K562 (cell line): ENCODE measurements at regions not wholly inside any gene's neighbourhood (a gene's known extent, or its start where the extent isn't known, plus 50 kb on each side); places are given as distances from the start of the nearest gene placed in this dataset.

ENCODE experiments used
- ATAC-seq: fragments of 200-7000 bp; cut with Tn5 transposase; 3 replicates; pipeline ENCODE4 v1.9.1; 2020; ENCODE audit warnings: moderate library complexity
- BruUV-seq: library from RNA; stranded (reverse); fragments of 400-500 nt; replicated peaks from 2 replicates; lab custom pipeline; 2021; lab: Mats Ljungman, UMichigan
- CTCF ChIA-PET: fragments of 300-600 bp; formaldehyde crosslinking; extraction: SDS; loops from one replicate; lab custom pipeline; 2021; ENCODE audit warnings: low intra/inter-chr PET ratio; lab: Yijun Ruan, JAX
- POLR2A ChIA-PET: fragments of 300-600, 350-650 bp; sonication (Branson Sonifier 250); formaldehyde crosslinking; extraction: SDS; loops from one replicate; lab custom pipeline; 2021; ENCODE audit warnings: antibody characterized with exemption, inconsistent platforms; lab: Yijun Ruan, JAX
- DNase-seq, 4 experiments: peaks; one replicate each; pipeline versions ENCODE4 v3.0.0 to v3.0.0-alpha.2; 2011 to 2018; ENCODE audit warnings: low spot score in 3 of 4, mixed read lengths in 3 of 4; ENCODE audit errors: extremely low read depth in 1 of 4
- FAIRE-seq: peaks from 2 replicates; lab custom pipeline; 2011; peaks lifted over from hg19 to GRCh38; lab: Jason Lieb, UNC
- H2AFZ ChIP-seq: 2 replicates; pipeline ENCODE4 v1.6.0; 2011; ENCODE audit warnings: low read depth, low read length, control low read depth, inconsistent platforms
- H3K27ac ChIP-seq: fragments of 200-600 bp; 3 replicates; pipeline ENCODE4 v1.8.0; 2011; ENCODE audit warnings: low read depth, mild to moderate bottlenecking, control low read depth, inconsistent platforms, low read length, moderate library complexity, mixed read lengths; ENCODE audit errors: extremely low read depth
- H3K27me3 ChIP-seq, 2 experiments: fragments of 300-600 bp in 1 of 2; 2 replicates in 1 of 2; 3 replicates in 1 of 2; pipeline versions ENCODE4 v1.6.0 to v1.8.0; 2011; ENCODE audit warnings: inconsistent platforms in 2 of 2, low read length in 2 of 2, mild to moderate bottlenecking in 1 of 2, mixed read lengths in 1 of 2, moderate library complexity in 1 of 2; ENCODE audit not compliant: control insufficient read depth in 2 of 2, insufficient read depth in 2 of 2
- H3K36me3 ChIP-seq: fragments of 300-600 bp; 3 replicates; pipeline ENCODE4 v1.8.0; 2011; ENCODE audit warnings: mild to moderate bottlenecking, low read length, inconsistent platforms; ENCODE audit not compliant: control insufficient read depth, insufficient read depth
- H3K4me1 ChIP-seq, 2 experiments: fragments of 200-600 bp in 1 of 2; replicated peaks in 1 of 2; 2 replicates in 1 of 2; 3 replicates in 1 of 2; pipeline versions ENCODE4 v1.5.1 to v1.8.0; 2011; ENCODE audit warnings: inconsistent platforms in 2 of 2, low read length in 2 of 2, mild to moderate bottlenecking in 1 of 2, mixed read lengths in 1 of 2, moderate library complexity in 1 of 2; ENCODE audit not compliant: control insufficient read depth in 2 of 2, insufficient read depth in 2 of 2
- H3K4me2 ChIP-seq: 2 replicates; pipeline ENCODE4 v1.6.1; 2011; ENCODE audit warnings: low read length, control low read depth, inconsistent platforms, mixed read lengths; ENCODE audit not compliant: insufficient read depth
- H3K4me3 ChIP-seq: fragments of 200-600 bp; sonication (generic), shearing (Covaris generic); 2 replicates; pipeline ENCODE4 v1.5.1; 2016; ENCODE audit warnings: control low read depth, inconsistent platforms
- H3K79me2 ChIP-seq: fragments of 200-600 bp; 3 replicates; pipeline ENCODE4 v1.8.0; 2011; ENCODE audit warnings: low read length, inconsistent platforms; ENCODE audit not compliant: control insufficient read depth, insufficient read depth
- H3K9ac ChIP-seq, 2 experiments: 2 replicates each; pipeline versions ENCODE4 v1.6.0 to v1.6.1; 2011; ENCODE audit warnings: low read depth in 2 of 2, low read length in 2 of 2, control low read depth in 1 of 2, inconsistent platforms in 1 of 2, mild to moderate bottlenecking in 1 of 2, mixed read lengths in 1 of 2; ENCODE audit not compliant: insufficient read depth in 1 of 2
- H3K9me1 ChIP-seq: one replicate; pipeline ENCODE4 v1.6.0; 2011; ENCODE audit warnings: inconsistent platforms, mild to moderate bottlenecking, low read length, moderate library complexity; ENCODE audit not compliant: control insufficient read depth, insufficient read depth
- H3K9me3 ChIP-seq: replicated peaks from 2 replicates; pipeline ENCODE4 v1.5.1; 2011; ENCODE audit warnings: low read depth, low read length, inconsistent platforms; ENCODE audit not compliant: control insufficient read depth, insufficient read depth
- H4K20me1 ChIP-seq: replicated peaks from 2 replicates; pipeline ENCODE4 v1.6.1; 2011; ENCODE audit warnings: low read length, inconsistent platforms, mixed read lengths; ENCODE audit not compliant: control insufficient read depth, insufficient read depth
- BCOR ChIP-seq: fragments of 450-650 bp; IDR thresholded peaks from 2 replicates; pipeline ENCODE4 v1.6.1; 2016
- CHCHD3 ChIP-seq: fragments of 250-450 bp; sonication (Bioruptor Pico); IDR thresholded peaks from 2 replicates; pipeline ENCODE4 v2.1.2; 2022; ENCODE audit warnings: mild to moderate bottlenecking
- CTBP1 ChIP-seq: fragments of 450-650 bp; IDR thresholded peaks from 2 replicates; pipeline ENCODE4 v1.6.1; 2016; ENCODE audit warnings: borderline replicate concordance
- FOXJ3 ChIP-seq: sonication (generic); formaldehyde crosslinking; IDR thresholded peaks from 2 replicates; pipeline ENCODE4 v1.4.0; 2020; ENCODE audit warnings: mild to moderate bottlenecking, missing genetic modification reagents
- HEY1 ChIP-seq: fragments of 250-450 bp; sonication (Bioruptor Pico); IDR thresholded peaks from 2 replicates; pipeline ENCODE4 v1.5.0; 2020; ENCODE audit warnings: mild to moderate bottlenecking, moderate library complexity, borderline replicate concordance
- KAT7 ChIP-seq: sonication (generic); formaldehyde crosslinking; IDR thresholded peaks from 2 replicates; pipeline ENCODE4 v1.8.0; 2022; ENCODE audit warnings: missing genetic modification reagents, mild to moderate bottlenecking, borderline replicate concordance
- NCOA1 ChIP-seq: fragments of 450-650 bp; IDR thresholded peaks from 2 replicates; pipeline ENCODE4 v1.6.1; 2016; ENCODE audit warnings: low read depth
- NFIC ChIP-seq: fragments of 450-650 bp; IDR thresholded peaks from 2 replicates; pipeline ENCODE4 v1.6.1; 2017; ENCODE audit warnings: mild to moderate bottlenecking, inconsistent platforms
- PCBP1 ChIP-seq: fragments of 200-400 bp; formaldehyde crosslinking; IDR thresholded peaks from 2 replicates; pipeline ENCODE4 v1.6.1; 2018; ENCODE audit warnings: mild to moderate bottlenecking, low read depth, low read length; ENCODE audit not compliant: poor library complexity, severe bottlenecking
- RBM14 ChIP-seq: fragments of 200-400 bp; formaldehyde crosslinking; IDR thresholded peaks from 2 replicates; pipeline ENCODE4 v1.6.1; 2018; ENCODE audit warnings: low read depth, mild to moderate bottlenecking, low read length, moderate library complexity, borderline replicate concordance; ENCODE audit not compliant: insufficient read depth
- SRF ChIP-seq, 2 experiments: fragments of 250-450, 450-650 bp in 1 of 2; sonication (Bioruptor Pico) in 1 of 2; sonication (generic) in 1 of 2; formaldehyde crosslinking; IDR thresholded peaks; 2 replicates each; pipeline versions ENCODE4 v1.5.0 to v1.5.1; 2020 to 2022; ENCODE audit warnings: mild to moderate bottlenecking in 1 of 2, missing genetic modification reagents in 1 of 2
- TCFL5 ChIP-seq: fragments of 250-450 bp; sonication (Bioruptor Pico); conservative IDR thresholded peaks from 2 replicates; pipeline ENCODE4 v1.6.1; 2021; ENCODE audit warnings: mild to moderate bottlenecking, moderate library complexity, matching md5 sums
- WGBS: fragments of 100-300 bp; shearing (Covaris generic); methylation state at CpG from one replicate; pipeline ENCODE4 v1.1.6; 2016; ENCODE audit warnings: low coverage, mixed read lengths; ENCODE audit not compliant: insufficient coverage; ENCODE audit errors: missing lambda C conversion rate; 5-methylcytosine and 5-hydroxymethylcytosine counted together
- in situ Hi-C: fragments of 300-500 bp; cut with MboI; formaldehyde crosslinking; loops from 4 replicates; pipeline ENCODE4 v1.15.0; 2018; ENCODE audit warnings: inconsistent platforms, mixed read lengths
- intact Hi-C: fragments of 100-400 bp; cut with micrococcal nuclease; formaldehyde crosslinking; loops from 2 replicates; pipeline ENCODE4 v1.14.2; 2022
- TF ChIP-seq, protein P1 (sequence below): sonication (generic); formaldehyde crosslinking; IDR thresholded peaks from 2 replicates; pipeline ENCODE4 v1.8.0; 2023; ENCODE audit warnings: mild to moderate bottlenecking, missing genetic modification reagents
- TF ChIP-seq, protein P2 (sequence below): sonication (generic); IDR thresholded peaks from 2 replicates; pipeline ENCODE4 v1.6.1; 2016
- TF ChIP-seq, protein P3 (sequence below): fragments of 450-650 bp; IDR thresholded peaks from 2 replicates; pipeline ENCODE4 v1.6.1; 2016; ENCODE audit warnings: mild to moderate bottlenecking

DNA sequence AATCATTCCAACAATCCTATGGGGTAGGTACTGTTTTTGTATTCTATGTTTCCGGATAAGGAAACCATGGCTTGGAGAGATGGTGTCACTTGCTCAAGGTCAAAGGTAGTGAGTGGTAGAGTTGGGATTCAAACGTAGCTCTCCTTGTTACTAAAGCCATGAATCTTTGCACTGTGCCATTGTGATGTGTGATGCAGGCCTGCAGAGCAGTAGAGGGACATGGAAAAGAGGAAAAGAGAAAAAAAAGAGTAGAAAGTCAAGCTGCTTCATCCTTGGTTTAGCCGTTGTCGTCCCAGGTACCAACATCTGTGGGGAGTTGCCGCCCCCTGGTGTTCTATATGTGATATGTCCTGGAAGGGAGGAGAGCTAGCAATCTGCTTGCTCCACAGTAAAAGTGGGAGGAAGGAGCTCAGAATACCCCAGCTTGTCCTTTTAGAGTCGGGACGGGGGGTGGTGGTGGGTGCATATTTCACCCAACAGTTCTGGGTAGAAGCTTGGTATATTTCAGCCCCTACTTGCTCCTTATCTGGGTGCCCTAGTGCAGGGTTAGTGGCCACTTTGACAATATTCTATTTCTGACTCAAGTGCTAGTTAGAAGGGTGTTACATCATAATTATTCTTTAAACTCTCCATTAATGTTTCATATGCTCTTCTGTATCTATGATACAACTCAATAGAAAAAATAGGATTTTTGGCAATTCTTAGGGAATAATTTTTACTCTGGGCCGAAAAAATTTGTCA, 98.4 kb downstream of the EBNA1BP2 start:
- intact Hi-C loops (loop anchor here (1.0 to 10.0 kb wide), 5 partner anchors 149 to 559 kb away; no protein-coding TSS in a partner anchor), in situ Hi-C loops (loop anchor here (5.0 to 10.0 kb wide), 3 partner anchors 151 to 499 kb away; no protein-coding TSS in a partner anchor)
- Histone ChIP-seq H3K9me3 (no peaks in the 10 kb centered on the region), H3K36me3 (no peaks in the 10 kb centered on the region), H3K9ac (no peak overlapping the region), H3K27ac (no peak overlapping the region; the same call in 2 of the 3 replicates), H2AFZ (peak overlapping the region; percentile 74), H3K9me1 (no peaks in the 10 kb centered on the region), H3K4me3 (no peak overlapping the region), H3K79me2 (no peaks in the 10 kb centered on the region), H3K27me3 (no peaks in the 10 kb centered on the region), H3K4me1 (peaks cover 15 to 23% of the 10 kb centered on the region in 2 experiments; a peak in 4 of 5 replicates), H3K4me2 (no peak overlapping the region), H4K20me1 (no peaks in the 10 kb centered on the region)
- ChIA-PET CTCF (interaction anchor here (0.6 to 5.3 kb wide), 15 partner anchors 55 to 496 kb away, joined by 3 to 65 read pairs (median 4); partner anchors contain the start of gene SLC2A1), POLR2A (interaction anchor here (0.5 to 3.1 kb wide), 19 partner anchors 14 to 613 kb away, joined by 3 to 27 read pairs (median 5); no protein-coding TSS in a partner anchor)
- 14% methylated on average over 8 of the region's 8 CpGs for WGBS
- FAIRE-seq (peak; percentile 95), ATAC-seq (peak; percentile 94), DNase-seq (peak; percentile 84 to 90 (median 85))
- BruUV-seq = no TSS peak
- TF ChIP-seq HEY1 (CRISPR knock-in tag) (no peak), FOXJ3 (CRISPR knock-in tag) (no peak), KAT7 (CRISPR knock-in tag) (no peak), TCFL5 (no peak), NFIC (peak; percentile 45; the same call in 1 of the 2 replicates), RBM14 (no peak), PCBP1 (no peak), CHCHD3 (CRISPR knock-in tag) (no peak), CTBP1 (peak; percentile 59; the same call in 1 of the 2 replicates), SRF (CRISPR knock-in tag; IDR thresholded peaks at IDR 0.05) (no peak), BCOR (no peak), NCOA1 (no peak)
- TF ChIP-seq, protein P1, sequence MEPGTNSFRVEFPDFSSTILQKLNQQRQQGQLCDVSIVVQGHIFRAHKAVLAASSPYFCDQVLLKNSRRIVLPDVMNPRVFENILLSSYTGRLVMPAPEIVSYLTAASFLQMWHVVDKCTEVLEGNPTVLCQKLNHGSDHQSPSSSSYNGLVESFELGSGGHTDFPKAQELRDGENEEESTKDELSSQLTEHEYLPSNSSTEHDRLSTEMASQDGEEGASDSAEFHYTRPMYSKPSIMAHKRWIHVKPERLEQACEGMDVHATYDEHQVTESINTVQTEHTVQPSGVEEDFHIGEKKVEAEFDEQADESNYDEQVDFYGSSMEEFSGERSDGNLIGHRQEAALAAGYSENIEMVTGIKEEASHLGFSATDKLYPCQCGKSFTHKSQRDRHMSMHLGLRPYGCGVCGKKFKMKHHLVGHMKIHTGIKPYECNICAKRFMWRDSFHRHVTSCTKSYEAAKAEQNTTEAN (CRISPR knock-in tag) = no peak
- TF ChIP-seq, protein P2, sequence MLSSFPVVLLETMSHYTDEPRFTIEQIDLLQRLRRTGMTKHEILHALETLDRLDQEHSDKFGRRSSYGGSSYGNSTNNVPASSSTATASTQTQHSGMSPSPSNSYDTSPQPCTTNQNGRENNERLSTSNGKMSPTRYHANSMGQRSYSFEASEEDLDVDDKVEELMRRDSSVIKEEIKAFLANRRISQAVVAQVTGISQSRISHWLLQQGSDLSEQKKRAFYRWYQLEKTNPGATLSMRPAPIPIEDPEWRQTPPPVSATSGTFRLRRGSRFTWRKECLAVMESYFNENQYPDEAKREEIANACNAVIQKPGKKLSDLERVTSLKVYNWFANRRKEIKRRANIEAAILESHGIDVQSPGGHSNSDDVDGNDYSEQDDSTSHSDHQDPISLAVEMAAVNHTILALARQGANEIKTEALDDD = peak; percentile 36; the same call in 1 of the 2 replicates
- TF ChIP-seq, protein P3, sequence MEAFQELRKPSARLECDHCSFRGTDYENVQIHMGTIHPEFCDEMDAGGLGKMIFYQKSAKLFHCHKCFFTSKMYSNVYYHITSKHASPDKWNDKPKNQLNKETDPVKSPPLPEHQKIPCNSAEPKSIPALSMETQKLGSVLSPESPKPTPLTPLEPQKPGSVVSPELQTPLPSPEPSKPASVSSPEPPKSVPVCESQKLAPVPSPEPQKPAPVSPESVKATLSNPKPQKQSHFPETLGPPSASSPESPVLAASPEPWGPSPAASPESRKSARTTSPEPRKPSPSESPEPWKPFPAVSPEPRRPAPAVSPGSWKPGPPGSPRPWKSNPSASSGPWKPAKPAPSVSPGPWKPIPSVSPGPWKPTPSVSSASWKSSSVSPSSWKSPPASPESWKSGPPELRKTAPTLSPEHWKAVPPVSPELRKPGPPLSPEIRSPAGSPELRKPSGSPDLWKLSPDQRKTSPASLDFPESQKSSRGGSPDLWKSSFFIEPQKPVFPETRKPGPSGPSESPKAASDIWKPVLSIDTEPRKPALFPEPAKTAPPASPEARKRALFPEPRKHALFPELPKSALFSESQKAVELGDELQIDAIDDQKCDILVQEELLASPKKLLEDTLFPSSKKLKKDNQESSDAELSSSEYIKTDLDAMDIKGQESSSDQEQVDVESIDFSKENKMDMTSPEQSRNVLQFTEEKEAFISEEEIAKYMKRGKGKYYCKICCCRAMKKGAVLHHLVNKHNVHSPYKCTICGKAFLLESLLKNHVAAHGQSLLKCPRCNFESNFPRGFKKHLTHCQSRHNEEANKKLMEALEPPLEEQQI = peak; percentile 80
